Muscle of leg (tissue), 3 donors: ENCODE measurements at regions not wholly inside any gene's neighbourhood (a gene's known extent, or its start where the extent isn't known, plus 50 kb on each side); places are given as distances from the start of the nearest gene placed in this dataset.

Experiments
- DNase-seq: peaks from one replicate; pipeline ENCODE4 v3.0.0; 2013
- H3K27ac ChIP-seq: one replicate; pipeline ENCODE4 v1.5.1; 2013; ENCODE audit warnings: mild to moderate bottlenecking, low read length, control low read depth
- H3K27me3 ChIP-seq: one replicate; pipeline ENCODE4 v1.6.1; 2013; ENCODE audit warnings: low read length; ENCODE audit not compliant: control insufficient read depth, insufficient read depth
- H3K36me3 ChIP-seq: one replicate; pipeline ENCODE4 v1.6.1; 2013; ENCODE audit warnings: low read length; ENCODE audit not compliant: control insufficient read depth, insufficient read depth
- H3K4me1 ChIP-seq: one replicate; pipeline ENCODE4 v1.6.1; 2013; ENCODE audit warnings: low read length; ENCODE audit not compliant: control insufficient read depth, insufficient read depth
- H3K4me3 ChIP-seq: one replicate; pipeline ENCODE4 v1.5.1; 2013; ENCODE audit warnings: low read length, control low read depth
- H3K9me3 ChIP-seq: replicated peaks from 2 replicates; pipeline ENCODE4 v1.6.1; 2013; ENCODE audit warnings: low read depth, low read length; ENCODE audit not compliant: control insufficient read depth
- WGBS: methylation state at CpG from one replicate; pipeline ENCODE4 v1.1.5; 2013; ENCODE audit warnings: missing lambda C conversion rate; ENCODE audit not compliant: insufficient coverage; 5-methylcytosine and 5-hydroxymethylcytosine counted together

DNA sequence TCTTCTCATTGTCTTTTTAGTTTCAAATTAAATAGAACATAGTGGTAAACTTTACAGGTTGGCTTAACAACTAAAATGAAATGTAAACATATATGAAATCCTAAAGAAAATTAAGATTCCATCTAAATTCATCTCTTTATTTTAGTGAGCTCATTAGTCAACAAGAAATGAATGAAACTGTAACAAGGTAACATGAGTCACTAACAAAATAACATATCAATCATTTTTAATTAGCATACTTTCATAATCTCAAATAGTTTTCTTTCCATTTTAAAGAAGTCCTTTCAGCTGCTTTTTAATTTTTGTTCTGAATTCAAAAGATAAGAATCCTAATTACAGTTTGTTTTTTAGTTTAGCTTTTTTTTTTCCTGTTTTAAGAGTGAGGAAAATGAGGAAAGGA lies 688.6 kb upstream of the TENM4 start:
- Histone ChIP-seq H3K27me3 (no peaks in the 10 kb centered on the region), H3K36me3 (no peaks in the 10 kb centered on the region), H3K4me3 (no peak overlapping the region), H3K27ac (no peak overlapping the region), H3K9me3 (no peaks in the 10 kb centered on the region), H3K4me1 (no peaks in the 10 kb centered on the region)
- DNase-seq, result no peak

DNA sequence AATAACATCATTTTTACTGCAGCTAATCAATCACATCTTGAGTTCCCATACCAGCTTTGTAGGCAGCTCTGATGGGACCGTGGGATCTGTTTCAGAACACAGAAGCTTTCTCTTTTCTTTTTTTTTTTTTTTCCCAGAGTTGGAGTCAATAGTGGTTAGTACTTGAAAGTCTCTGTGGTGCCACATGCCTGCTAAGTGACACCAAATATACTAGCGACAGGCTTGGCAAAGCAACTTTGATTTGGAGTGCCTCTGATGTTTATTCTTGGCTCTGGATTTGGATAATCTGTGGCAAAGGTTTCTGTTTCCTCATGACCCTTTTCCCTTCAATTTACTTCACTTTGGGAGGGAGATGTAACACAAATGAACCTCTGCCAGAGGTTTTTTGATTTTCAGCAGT lies 681.4 kb upstream of the TENM4 start:
- Histone ChIP-seq H3K36me3 (no peaks in the 10 kb centered on the region), H3K27me3 (no peaks in the 10 kb centered on the region), H3K27ac (no peak overlapping the region), H3K4me1 (no peaks in the 10 kb centered on the region), H3K9me3 (no peaks in the 10 kb centered on the region), H3K4me3 (no peak overlapping the region)
- no CpG with 5 or more reads among the region's 2 CpGs for WGBS
- no peak for DNase-seq

DNA sequence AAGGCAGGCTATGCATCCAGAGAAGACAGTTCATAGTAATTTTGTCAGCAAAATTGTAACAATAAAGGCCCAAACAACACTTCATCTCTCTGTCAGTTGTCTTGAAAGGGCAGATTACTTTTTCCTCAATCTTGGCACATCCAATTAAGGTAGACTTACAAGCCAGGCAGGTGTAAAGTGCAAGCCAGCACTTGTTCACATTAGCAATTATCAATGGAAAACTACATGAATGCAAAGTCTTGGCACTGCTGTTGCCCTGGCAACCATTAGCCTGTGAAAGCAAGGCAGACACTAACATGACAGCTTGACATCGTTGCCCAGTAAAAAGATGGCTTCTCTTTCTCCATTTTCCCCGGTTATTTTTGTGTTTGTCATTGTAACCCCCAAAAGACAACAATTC lies 677.2 kb upstream of the TENM4 start:
- no peak for DNase-seq
- H3K36me3 ChIP-seq, result no peaks in the 10 kb centered on the region
- no peak overlapping the region for H3K4me3 ChIP-seq
- no peaks in the 10 kb centered on the region for H3K9me3 ChIP-seq
- H3K27ac ChIP-seq, result no peak overlapping the region
- no peaks in the 10 kb centered on the region for H3K4me1 ChIP-seq
- no CpG with 5 or more reads among the region's 2 CpGs for WGBS
- no peaks in the 10 kb centered on the region for H3K27me3 ChIP-seq

DNA sequence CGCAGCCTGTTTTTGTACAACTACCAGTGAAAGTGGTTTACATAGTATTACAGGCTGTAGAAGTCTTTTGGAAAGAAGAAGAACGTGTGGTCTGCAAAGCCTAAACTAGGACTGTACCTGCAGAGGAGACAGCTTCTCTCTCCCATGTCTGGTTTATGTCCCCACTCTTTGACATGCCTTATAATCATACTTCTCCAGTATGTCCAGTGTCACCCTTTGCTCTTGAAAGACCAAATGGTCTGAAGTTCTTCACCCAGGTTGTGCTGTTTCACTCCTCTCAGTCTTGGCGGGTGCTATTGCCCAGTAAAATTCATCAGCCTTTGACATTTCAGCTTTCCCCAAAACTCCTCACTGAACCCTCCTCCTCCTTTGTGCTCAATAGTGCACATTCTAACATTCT lies 676.0 kb upstream of the TENM4 start:
- no peak overlapping the region for H3K4me3 ChIP-seq

DNA sequence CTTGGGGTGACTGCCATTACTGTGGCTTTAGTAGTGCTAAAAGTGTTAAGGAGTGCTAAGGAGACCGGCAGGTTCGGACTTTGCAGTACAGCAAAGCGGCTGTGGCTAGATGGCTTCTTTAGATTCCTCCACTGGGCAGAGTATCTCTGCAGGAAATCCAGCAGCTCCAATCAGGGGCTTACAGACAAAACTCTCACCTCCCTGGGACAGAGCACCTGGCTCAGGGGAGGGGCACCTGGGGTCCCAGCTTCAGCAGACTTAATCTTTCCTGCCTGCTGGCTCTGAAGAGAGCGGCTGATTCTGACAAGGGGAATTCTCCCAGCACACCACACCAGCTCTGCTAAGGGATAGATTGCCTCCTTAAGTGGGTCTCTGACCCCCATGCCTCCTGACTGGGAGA lies 668.8 kb upstream of the TENM4 start:
- 83% methylated on average over 1 of the region's 4 CpGs for WGBS
- H3K9me3 ChIP-seq, result no peaks in the 10 kb centered on the region
- no peaks in the 10 kb centered on the region for H3K27me3 ChIP-seq
- H3K4me1 ChIP-seq, result no peaks in the 10 kb centered on the region
- no peak overlapping the region for H3K4me3 ChIP-seq
- no peaks in the 10 kb centered on the region for H3K36me3 ChIP-seq
- H3K27ac ChIP-seq, result no peak overlapping the region
- DNase-seq, result no peak

More for the DNA sequence above, 676.0 kb upstream of the TENM4 start:
- Histone ChIP-seq H3K4me1 (no peaks in the 10 kb centered on the region), H3K27me3 (no peaks in the 10 kb centered on the region), H3K9me3 (no peaks in the 10 kb centered on the region), H3K27ac (no peak overlapping the region), H3K36me3 (no peaks in the 10 kb centered on the region)
- DNase-seq, result no peak
- 57% methylated on average over 2 of the region's 3 CpGs for WGBS

DNA sequence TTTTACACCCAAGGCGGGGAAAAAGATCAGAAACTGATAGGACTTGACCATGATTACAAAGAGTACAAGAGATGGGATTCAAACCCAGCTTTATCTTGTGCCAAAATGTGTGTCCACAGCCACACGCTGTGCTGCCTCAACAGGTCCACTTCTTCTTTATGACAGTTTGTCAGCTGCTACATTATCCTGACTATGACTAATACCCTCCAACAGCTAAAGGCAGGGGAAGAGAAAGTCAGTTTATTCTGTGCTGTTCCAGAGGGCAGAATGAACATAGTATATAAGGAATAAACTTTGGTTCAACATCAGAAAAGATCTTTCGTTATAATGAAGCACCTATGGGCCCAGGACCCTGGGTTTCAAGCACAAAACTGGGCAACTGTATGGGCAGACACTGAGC lies 668.2 kb upstream of the TENM4 start:
- 100% methylated on average over 1 of the region's 3 CpGs for WGBS
- no peaks in the 10 kb centered on the region for H3K4me1 ChIP-seq
- H3K4me3 ChIP-seq, result no peak overlapping the region
- no peaks in the 10 kb centered on the region for H3K36me3 ChIP-seq
- no peak for DNase-seq
- no peak overlapping the region for H3K27ac ChIP-seq
- H3K27me3 ChIP-seq, result no peaks in the 10 kb centered on the region
- no peaks in the 10 kb centered on the region for H3K9me3 ChIP-seq

DNA sequence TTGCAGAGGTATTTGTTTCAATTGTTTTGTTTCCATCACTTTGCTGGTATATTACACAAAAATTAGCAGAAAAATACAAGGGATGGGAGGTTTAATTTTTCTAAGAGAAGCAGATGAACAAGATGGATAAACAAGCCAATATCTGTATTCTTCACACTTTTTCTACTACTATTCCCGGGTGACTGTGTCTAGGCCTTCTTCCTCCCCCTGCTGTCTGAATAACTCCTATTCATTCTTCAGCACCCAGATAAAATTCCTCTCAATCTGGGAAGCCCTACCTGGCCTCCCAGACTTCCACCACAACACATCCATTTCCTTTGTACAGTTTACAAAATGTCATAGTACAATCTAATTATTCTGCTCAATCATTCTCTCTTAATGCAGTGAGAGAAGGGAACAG lies 666.6 kb upstream of the TENM4 start:
- no peaks in the 10 kb centered on the region for H3K36me3 ChIP-seq
- no peaks in the 10 kb centered on the region for H3K9me3 ChIP-seq
- DNase-seq, result no peak
- H3K4me3 ChIP-seq, result no peak overlapping the region
- H3K27me3 ChIP-seq, result no peaks in the 10 kb centered on the region
- no peaks in the 10 kb centered on the region for H3K4me1 ChIP-seq
- no peak overlapping the region for H3K27ac ChIP-seq
- WGBS, result 100% methylated on average over 1 of the region's 1 CpG

DNA sequence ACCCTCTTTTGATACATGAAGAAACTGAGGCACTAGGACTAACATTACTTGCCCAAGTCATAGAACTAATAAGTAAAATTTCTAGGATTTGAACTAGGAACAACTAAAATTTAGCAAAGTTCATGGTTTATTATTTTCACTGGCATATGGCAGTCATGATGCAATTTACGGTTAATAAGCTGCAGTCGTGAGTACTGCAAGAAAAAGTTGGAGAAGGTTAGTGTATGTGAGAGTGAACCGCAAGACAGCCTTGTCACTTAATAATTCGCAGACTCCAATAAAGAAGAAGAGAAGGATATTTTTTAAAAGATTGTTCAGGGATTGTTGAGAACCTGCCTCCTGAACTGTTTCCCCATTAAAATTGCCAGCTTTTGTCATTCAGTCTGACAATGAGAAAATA lies 663.4 kb upstream of the TENM4 start:
- H3K4me3 ChIP-seq, result no peak overlapping the region
- no peaks in the 10 kb centered on the region for H3K36me3 ChIP-seq
- H3K9me3 ChIP-seq, result no peaks in the 10 kb centered on the region
- DNase-seq, result no peak
- no peaks in the 10 kb centered on the region for H3K4me1 ChIP-seq
- WGBS, result 79% methylated on average over 2 of the region's 4 CpGs
- H3K27ac ChIP-seq, result no peak overlapping the region
- no peaks in the 10 kb centered on the region for H3K27me3 ChIP-seq

DNA sequence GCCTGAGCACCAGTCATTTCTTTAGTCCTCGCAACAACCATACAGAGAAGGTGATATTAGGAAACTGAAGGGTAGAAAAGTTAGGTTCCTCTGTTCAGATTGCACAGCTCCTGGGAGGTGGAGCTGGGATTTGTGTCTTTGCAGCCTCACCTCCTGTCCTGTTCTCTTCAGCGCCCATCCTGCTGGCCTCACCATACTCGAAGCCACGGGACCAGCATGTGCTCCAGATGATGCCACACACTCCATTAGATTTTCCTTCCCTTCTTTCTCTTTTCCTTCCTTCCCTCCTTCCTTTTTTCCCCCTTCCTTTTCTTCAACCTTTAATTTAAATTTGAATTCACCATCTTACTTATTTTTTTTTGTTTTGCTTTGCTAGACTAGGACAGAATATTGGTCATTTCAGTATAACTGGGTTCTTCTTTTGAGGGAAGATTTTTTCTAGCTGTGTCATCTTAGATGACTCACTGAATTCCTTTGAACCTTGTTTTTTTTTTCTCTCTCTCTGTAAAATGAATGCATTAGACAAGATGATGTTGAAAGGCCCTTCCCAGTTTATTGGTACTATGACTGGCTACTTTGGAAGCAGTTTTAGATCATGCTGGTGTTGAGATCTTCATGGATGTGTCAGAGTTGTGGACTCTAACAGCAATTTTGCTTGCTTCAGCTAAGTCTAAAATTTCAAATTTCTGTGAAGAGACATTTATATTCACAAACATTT lies 662.5 kb upstream of the TENM4 start:
- Histone ChIP-seq H3K4me1 (no peaks in the 10 kb centered on the region), H3K9me3 (no peaks in the 10 kb centered on the region), H3K27me3 (no peaks in the 10 kb centered on the region), H3K36me3 (no peaks in the 10 kb centered on the region), H3K27ac (no peak overlapping the region), H3K4me3 (no peak overlapping the region)
- 97% methylated on average over 3 of the region's 4 CpGs for WGBS
- no peak for DNase-seq

DNA sequence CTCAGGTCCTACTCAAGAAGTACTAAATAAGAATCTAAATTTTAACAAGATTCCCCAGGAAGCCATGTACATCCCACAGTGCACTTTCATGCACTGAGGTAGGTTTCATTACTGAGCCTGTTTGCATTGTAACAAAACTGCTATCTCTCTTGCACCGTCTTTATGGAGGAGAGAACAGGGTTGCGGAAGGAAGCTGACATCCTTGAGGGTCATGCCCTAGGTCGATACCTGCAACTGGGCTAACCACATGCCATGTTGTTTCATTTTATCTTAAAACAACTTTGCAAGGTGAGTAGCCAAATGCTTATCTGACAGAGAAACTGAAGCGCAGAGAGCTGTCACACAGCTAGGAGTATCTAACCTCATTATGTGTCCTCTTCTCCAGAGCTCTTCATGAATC lies 656.3 kb upstream of the TENM4 start:
- WGBS, result 77% methylated on average over 4 of the region's 4 CpGs
- Histone ChIP-seq H3K36me3 (no peaks in the 10 kb centered on the region), H3K9me3 (no peaks in the 10 kb centered on the region), H3K4me1 (no peaks in the 10 kb centered on the region), H3K27me3 (no peaks in the 10 kb centered on the region), H3K4me3 (no peak overlapping the region), H3K27ac (no peak overlapping the region)
- DNase-seq, result no peak

DNA sequence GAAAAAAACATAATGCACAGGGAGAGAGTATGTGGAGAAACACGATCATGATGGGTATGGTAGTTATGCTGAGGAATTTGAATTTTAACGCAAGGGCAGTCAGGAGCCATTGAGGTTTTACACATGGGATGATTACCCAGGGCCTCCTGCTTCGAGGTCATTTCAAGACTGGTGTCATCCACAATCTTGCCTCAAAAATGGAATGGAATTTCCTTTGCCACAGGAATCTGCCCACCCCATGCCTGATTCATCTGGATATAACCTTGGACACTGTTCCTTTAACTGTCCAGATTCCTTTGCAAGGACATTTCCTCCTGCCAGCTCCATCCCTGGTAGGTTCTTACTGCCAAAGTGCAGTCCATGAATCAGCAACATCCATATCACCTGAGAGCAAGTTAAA lies 655.9 kb upstream of the TENM4 start:
- WGBS, result 79% methylated on average over 3 of the region's 3 CpGs
- no peaks in the 10 kb centered on the region for H3K9me3 ChIP-seq
- no peaks in the 10 kb centered on the region for H3K4me1 ChIP-seq
- no peaks in the 10 kb centered on the region for H3K27me3 ChIP-seq
- no peak overlapping the region for H3K27ac ChIP-seq
- H3K36me3 ChIP-seq, result no peaks in the 10 kb centered on the region
- no peak overlapping the region for H3K4me3 ChIP-seq
- DNase-seq, result no peak
